HEK293T (cell line): ENCODE measurements at regions not wholly inside any gene's neighbourhood (a gene's known extent, or its start where the extent isn't known, plus 50 kb on each side); places are given as distances from the start of the nearest gene placed in this dataset.

ENCODE experiments used
- ARNT ChIP-seq: fragments of 450-650 bp; IDR thresholded peaks from 2 replicates; pipeline ENCODE4 v1.6.1; 2017; ENCODE audit warnings: mild to moderate bottlenecking
- HDGF ChIP-seq: fragments of 450-650 bp; IDR thresholded peaks from 2 replicates; pipeline ENCODE4 v1.6.1; 2017; ENCODE audit warnings: antibody characterized with exemption, borderline replicate concordance
- L3MBTL2 ChIP-seq: fragments of 450-650 bp; conservative IDR thresholded peaks from 2 replicates; pipeline ENCODE4 v1.6.1; 2016; ENCODE audit warnings: mild to moderate bottlenecking
- NFRKB ChIP-seq: fragments of 450-650 bp; IDR thresholded peaks from 2 replicates; pipeline ENCODE4 v1.6.1; 2016; ENCODE audit warnings: mild to moderate bottlenecking, moderate library complexity
- PKNOX1 ChIP-seq: fragments of 450-650 bp; IDR thresholded peaks from 2 replicates; pipeline ENCODE4 v1.6.1; 2016
- SP1 ChIP-seq: fragments of 450-650 bp; IDR thresholded peaks from 2 replicates; pipeline ENCODE4 v1.6.1; 2017
- TARDBP ChIP-seq: fragments of 450-650 bp; IDR thresholded peaks from 2 replicates; pipeline ENCODE4 v1.6.1; 2016

- TF ChIP-seq NFRKB (no peak), PKNOX1 (no peak), HDGF (no peak), SP1 (no peak), TARDBP (no peak), ARNT (no peak), L3MBTL2 (no peak)
These were observed 345.9 kb downstream of the MIAT start for GRCh38 chr22:27003297-27003696.
